Activated CD4-positive, alpha-beta T cell treated with anti-CD3 and anti-CD28 coated beads for 48 hours (primary cell): ENCODE measurements at regions not wholly inside any gene's neighbourhood (a gene's known extent, or its start where the extent isn't known, plus 50 kb on each side); places are given as distances from the start of the nearest gene placed in this dataset.
"Not testable (repeated sequence)": the region's sequence is repeated elsewhere in the genome, so short reads cannot be mapped to it uniquely, and the experiment has no call there.

Source experiments
- DNase-seq: peaks from one replicate; pipeline ENCODE4 v3.0.0-alpha.2; 2020

- DNase-seq = no peak
These were observed 149.8 kb upstream of the ETV3 start for GRCh38 chr1:157288006-157288405.

DNA sequence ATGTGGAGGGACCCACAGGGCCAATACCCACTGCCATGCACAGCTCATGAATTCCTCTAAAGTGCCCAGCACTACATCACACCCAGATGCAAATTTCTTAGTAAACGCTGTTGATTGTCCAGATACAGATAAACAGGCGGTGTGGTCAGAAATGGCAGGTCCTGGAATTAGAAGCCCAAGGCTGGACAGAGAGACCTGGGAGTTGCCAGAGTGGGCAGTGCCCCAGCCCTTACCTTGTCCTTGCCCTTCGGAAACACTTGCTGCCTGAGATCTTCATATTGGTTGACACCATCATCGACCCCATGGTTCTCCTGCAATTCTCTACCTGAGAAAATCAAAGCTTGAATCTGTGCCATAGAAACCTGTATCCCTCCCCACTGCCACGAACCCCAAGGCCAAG lies 149.3 kb upstream of the ETV3 start:
- no peak for DNase-seq

GRCh38 chr1:157286646-157287420 lies 148.6 kb upstream of the ETV3 start:
- DNase-seq = no peak

DNA sequence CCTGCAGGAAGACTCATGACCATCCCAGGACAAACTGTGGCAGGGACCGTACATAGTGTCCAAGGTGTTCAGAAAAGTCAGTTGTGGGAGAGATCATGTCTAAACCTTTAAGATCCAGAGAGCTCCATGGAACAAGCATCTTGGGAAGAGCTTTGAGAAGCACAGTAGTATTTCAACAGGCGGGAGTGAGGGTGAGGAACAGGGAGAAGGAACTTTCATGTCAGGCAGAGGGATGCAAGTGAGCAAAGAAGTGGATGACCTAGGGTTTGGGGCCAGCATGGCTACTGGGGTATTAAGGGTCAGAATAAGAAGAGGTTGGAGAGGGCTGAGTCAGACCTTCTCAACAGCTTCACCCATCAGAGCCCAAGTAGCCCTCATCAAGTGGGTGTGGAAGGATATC lies 147.9 kb upstream of the ETV3 start:
- DNase-seq = no peak

DNA sequence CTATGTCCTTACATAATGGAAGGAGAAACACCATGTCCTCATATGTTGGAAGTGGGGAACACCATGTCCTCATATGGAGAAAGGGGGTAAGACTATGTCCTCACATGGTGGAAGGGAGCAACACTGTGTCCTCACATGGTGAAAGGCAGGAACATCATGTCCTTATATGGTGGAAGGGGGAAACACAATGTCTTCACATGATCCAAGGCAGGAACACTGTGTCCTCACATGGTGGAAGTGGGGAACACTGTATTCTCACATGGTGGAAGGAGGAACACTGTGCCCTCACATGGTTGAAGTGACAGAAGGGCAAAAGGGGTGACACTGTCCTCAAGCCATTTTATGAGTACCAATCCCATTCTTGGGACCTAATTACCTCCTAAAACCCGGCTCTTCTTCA lies 146.3 kb upstream of the ETV3 start:
- DNase-seq = no peak

GRCh38 chr1:157279802-157280140 lies 141.6 kb upstream of the ETV3 start:
- DNase-seq = no peak

GRCh38 chr1:157279138-157279801 lies 141.1 kb upstream of the ETV3 start:
- no peak for DNase-seq

- no peak for DNase-seq
These were observed 140.4 kb upstream of the ETV3 start for GRCh38 chr1:157278383-157279137.

DNA sequence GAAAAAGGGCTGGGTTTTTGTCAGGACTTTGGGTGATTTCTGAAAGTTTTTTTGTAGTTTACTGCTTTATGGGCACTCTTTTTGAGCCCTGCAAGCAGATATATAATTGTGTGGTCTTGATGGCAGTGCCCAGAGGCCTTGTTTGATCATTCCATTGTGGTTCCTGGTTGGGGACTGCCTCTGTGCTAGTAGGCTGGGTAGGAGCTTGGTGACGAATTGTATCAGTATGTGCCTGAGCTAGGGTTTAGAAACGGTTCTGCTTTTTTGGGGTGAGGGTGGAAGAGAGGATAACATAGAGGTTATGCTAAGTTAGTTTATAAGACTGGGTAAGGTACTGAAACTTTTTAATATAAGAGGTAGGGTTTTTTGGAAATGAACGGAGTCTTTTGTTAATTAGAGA lies 139.7 kb upstream of the ETV3 start:
- no peak for DNase-seq

- DNase-seq = no peak
These were observed 139.1 kb upstream of the ETV3 start for GRCh38 chr1:157277281-157277680.

DNA sequence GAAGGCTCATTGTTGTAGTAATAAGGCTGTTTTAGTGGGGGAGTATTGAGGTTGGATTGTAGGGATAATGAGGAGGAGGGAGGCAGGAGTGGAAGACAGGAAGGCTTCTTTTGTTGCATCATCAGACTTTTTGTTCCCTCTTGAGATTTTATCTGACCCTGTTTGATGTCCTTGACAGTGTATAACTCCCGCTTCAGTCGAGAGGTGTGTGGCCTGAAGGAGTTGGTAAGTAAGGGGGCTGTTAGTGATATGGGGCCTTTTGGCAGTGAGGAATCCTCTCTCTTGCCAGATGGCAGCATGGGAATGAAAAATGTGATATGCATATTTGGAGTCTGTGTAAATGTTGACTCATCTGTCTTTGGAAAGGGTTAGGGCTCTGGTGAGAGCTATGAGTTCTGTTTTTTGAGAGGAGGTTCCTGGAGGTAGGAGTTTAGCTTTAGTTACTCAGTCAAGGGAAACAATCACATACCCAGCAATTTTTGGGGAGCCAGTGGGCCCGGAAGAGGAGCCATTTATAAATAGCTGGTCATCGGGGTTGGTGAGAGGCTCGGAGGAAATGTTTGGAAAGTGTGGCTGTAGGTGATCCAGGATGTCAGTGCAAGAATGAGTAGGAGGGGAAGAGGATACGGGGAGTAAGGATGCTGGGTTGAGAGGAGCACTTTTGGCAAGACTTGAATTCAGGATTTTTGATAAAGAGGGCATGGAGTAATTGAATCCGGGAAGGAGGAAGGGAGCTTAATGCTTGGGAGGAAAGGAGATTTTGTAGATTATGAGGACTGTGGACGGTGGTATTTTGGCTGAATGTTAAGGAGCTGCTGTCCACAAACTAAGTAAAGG lies 136.7 kb upstream of the ETV3 start:
- no peak for DNase-seq

DNA sequence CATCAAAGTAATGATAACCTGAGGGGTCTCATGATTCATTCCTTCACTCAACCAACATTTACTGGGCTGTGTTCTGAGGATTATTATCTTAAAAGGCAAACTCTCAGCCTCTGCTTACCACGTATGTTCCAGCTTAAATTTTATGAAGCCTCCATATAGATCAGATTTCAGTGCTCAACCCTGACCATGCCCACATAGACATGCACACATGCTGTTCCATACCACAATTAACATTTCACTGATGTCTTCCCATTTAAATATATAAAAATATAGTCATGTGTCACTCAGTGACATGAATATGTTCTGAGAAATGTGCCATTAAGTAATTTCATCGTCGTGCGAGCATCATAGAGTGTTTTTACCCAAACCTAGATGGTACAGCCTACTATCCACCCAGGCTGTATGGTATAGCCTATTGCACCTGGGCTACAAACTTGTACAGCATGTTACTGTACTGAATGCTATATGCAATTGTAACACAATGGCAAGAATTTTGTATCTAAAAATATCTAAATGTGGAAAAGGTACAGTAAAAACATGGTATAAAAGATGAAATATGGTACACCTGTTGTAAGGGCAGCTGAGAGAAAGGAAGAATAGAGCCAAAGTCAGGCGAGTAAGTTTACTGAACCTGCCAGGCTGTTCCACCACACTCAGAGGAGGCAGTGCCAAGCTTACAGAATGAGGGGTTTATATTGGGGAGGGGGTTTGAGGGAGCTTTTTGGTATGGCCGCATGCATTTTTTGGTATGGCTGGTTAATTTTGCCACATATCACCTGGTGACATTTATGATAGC lies 134.7 kb upstream of the ETV3 start:
- DNase-seq = no peak

DNA sequence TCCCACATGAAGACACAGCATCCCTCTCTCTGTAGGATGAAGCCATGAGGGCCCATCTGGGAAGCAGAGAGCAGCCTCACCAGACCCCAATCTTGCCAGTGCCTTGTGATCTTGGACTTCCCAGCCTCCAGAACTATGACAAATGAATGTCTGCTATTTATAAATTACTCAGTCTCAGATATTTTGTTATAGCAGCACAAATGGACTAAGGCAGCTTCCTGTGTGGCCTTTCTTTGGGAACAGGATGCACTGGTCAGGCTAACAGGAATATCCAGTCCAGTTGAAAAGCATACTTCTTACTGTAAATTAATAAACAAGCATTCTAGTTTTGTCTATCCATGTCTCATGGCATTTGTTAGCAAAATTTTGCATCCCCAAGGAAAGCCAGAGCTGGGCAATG lies 134.1 kb upstream of the ETV3 start:
- DNase-seq = no peak

- no peak for DNase-seq
These were observed 132.6 kb upstream of the ETV3 start for GRCh38 chr1:157270705-157271274.

- no peak for DNase-seq
These were observed 131.6 kb upstream of the ETV3 start for GRCh38 chr1:157269656-157270375.

- DNase-seq = no peak
These were observed 124.7 kb upstream of the ETV3 start for GRCh38 chr1:157262891-157263290.

DNA sequence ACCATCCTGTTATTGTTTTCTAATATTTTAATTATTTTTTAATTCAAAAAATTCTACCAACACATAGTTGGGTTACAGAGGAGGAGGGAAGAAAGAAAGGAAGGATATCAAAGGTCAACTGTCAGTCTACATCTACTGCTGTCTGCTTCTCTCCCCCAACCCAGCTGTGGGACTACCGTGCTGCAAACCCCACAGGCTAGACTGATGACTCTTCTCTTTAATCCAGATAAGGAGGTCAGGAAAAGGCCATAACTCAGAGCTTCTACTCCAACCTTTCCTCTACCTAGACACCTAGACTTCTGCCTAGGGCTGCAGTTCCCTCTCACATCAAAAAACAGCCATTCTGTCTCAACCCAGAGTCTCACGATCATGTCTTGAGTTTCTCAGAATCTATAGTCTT lies 124.2 kb upstream of the ETV3 start:
- DNase-seq = no peak

- DNase-seq = not testable (repeated sequence)
These were observed 117.7 kb upstream of the ETV3 start for GRCh38 chr1:157255891-157256290.

- DNase-seq = not testable (repeated sequence)
These were observed 116.0 kb upstream of the ETV3 start for GRCh38 chr1:157254183-157254582.

DNA sequence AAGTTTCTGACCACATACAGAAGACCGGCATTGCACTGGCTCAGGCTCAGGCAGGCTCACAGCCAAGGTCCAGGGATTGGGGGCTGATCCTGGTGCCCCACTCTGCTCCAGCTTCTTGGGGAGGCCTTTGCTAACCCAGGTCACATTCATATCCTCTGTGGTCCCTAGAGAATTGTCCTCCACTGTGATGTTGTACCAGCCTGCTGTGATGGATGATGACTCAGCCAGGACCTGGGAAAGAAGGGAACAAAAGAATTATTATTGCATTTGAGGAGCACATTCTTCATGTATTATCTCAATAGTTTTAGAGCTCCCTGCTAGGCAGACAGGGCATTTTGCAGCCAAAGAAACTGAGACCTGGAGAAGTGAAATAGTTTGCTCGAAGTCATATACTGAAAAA lies 114.3 kb upstream of the ETV3 start:
- DNase-seq = no peak

GRCh38 chr1:157249739-157250138 lies 111.5 kb upstream of the ETV3 start:
- DNase-seq = no peak
